22Rv1 (cell line): ENCODE measurements at regions not wholly inside any gene's neighbourhood (a gene's known extent, or its start where the extent isn't known, plus 50 kb on each side); places are given as distances from the start of the nearest gene placed in this dataset.

Source experiments
- CTCF ChIP-seq: fragments of 450-650 bp; IDR thresholded peaks from 2 replicates; pipeline ENCODE4 v1.5.1; 2017; ENCODE audit warnings: mild to moderate bottlenecking
- ZFX ChIP-seq: fragments of 450-650 bp; IDR thresholded peaks from 2 replicates; pipeline ENCODE4 v1.6.1; 2017; ENCODE audit warnings: antibody characterized with exemption, borderline replicate concordance

GRCh38 chr12:63353559-63353958 is 202.6 kb upstream of the AVPR1A start:
- TF ChIP-seq CTCF (no peak; the same call in 1 of the 2 replicates), ZFX (no peak)
